HG03159 (cell line): ENCODE measurements at regions not wholly inside any gene's neighbourhood (a gene's known extent, or its start where the extent isn't known, plus 50 kb on each side); places are given as distances from the start of the nearest gene placed in this dataset.

Experiments
- ATAC-seq: cut with Tn5 transposase; IDR thresholded peaks from one replicate; pipeline ENCODE4 v1.9.1; 2021; ENCODE audit warnings: mild to moderate bottlenecking, moderate library complexity; ENCODE audit not compliant: unreplicated experiment

DNA sequence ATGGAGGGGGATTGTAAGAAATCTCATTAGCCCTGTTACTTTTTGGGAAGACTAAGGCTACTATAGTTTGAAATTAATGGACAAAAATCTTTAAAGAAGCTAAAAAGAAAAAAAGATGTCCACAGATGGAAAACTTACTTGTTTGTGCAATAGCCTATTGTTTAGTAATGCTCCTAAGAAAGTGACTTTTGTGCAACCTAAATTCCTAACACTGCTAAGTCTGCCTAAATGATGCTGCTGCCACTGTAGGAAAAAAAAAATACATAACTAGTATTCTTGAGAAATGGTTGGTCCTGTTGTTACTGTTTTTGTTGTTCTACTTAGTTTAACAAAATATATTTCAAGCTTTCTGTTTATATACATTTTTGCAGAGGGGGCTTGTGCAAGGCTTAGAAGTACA lies 108.2 kb upstream of the NR3C1 start:
- no peak for ATAC-seq

DNA sequence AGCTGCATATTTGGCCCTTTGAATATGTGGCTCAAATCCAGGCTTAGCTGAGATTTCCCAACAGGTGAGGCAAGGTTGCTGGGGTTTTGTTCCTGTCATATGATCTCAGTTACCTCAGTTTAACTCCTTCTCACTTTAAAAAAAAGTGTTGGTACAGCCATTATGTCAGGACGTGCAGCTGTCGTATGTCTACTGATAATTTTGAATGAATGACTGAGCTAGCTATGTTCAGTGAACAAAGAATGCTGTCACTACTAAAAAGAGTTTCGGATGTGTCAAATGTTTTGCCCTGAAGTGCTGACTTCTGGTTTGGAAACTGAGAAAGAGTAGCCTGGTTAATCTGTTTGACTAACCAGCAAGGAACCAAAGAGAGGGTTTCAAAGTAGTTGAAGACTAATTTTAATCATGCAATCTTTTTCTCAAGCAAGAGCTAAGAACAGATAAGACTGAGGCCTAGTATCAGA lies 106.3 kb upstream of the NR3C1 start:
- ATAC-seq = peak; percentile 87

DNA sequence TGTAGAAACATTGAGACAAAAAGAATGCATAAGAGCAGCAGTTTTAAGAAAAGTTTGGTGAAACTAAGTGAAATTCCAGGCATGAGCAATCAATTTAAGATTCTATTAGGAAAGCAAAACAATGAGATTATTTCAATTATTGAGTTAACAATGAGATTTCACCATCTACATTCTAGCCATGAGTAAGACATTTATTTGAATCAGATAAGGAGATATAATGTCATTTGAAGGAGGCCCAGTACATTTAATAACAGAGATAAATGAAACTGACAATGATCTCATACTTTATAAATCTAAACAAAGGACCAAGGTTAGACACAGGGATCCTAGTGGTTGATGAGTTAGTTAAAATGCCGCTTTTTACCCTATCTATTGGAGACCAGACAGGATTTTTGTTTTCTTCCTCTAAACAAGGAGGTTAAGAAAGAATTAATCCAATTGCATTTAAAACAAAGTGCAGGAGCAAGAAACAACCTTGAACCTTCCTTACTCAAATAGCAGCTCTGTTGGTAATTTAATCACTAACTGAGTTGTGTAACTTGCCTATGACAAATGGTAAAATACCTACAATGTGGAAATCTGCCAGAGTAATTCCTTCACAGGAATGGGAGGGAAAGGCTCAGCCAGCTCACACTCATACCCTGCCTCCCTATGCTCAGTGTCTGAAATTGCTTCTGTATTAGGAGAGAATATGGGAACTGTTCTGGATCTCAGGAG lies 103.5 kb upstream of the NR3C1 start:
- no peak for ATAC-seq

DNA sequence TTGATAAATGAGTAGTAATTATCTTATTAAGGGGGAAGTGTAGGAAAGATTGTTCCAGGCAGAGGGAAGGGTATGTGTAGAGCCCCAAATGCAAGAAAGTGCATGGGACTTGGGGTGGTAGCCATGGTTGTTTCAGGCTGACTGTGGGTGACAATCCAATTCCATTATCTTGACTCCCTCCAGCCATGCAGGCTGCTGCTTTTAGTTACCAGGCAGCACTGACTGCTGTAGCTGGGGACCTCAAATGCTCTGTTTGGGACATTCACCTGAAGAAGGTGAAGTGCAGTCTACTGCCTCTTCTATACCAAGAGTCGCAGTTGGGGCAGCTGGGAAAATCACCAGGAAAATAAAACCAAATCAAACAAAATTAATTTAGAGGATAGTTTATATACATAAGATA lies 102.4 kb upstream of the NR3C1 start:
- ATAC-seq = no peak

- ATAC-seq = no peak
Measured at GRCh38 chr5:143505354-143505753, 101.9 kb upstream of the NR3C1 start.

GRCh38 chr5:143501310-143502044 lies 98.0 kb upstream of the NR3C1 start:
- no peak for ATAC-seq

DNA sequence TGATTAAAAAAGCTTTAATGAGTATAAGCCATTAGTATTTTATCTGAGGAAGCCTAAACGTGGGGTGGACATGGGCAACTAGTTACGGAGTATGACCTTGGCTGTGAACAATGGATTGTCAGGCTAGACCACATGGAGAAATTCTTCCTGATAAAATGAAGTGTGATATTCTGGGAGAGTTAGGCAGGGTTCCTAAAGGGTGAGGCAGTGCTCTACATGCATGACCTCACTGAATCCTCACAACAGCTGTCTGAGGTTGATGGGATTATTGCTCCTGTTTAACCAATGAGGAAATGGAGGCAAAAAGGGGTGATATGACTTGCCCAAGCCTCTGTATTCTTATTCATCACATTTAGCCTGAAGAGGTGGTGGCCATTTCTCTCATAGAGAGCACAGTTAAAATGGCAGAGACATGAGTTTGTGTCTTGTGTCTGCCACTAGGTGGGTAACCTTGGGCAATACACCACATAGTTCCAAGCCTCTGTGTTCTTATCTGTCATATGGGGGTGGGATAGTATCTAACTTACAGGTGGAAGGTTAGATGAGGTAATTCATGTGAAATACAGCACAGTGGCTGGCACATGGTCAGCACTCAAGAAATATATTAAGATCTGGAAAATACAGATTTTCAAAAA lies 96.1 kb upstream of the NR3C1 start:
- no peak for ATAC-seq

DNA sequence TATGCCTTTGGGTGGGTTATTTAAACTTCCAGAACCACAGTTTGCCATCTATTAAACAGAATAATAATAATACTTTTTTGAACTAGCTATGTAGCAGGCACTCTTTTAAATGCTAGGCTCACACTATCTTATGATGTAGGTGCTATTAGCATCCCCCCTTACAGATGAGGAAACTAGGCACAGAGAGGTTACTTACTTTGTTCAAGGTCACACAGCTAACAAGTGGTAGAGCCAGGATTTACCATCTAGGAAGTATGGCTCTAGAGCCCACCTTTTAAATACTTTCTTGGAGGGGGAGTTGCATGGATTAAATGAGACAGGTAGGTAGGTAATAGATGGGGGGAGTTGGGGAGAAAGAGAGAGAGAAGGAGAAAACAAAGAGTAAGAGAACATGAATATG lies 95.3 kb upstream of the NR3C1 start:
- ATAC-seq = no peak

DNA sequence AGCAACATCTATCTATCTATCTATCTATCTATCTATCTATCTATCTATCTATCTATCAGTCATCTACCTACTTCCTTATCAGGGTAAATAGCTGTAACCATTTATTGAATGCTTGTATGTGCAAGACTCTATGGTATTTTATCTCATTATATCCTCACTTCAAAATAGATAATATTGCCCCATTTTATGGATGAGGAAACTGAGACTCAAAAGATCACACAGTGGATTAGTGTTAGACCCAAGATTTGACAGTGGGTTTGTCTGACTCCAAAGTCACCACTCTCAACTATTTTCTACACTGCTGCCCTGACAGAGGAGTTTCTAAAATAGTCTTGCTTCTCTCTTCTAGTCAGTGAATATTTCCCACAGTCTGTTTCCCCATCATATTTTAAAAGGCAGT lies 94.3 kb upstream of the NR3C1 start:
- no peak for ATAC-seq

GRCh38 chr5:143496943-143497342 lies 93.5 kb upstream of the NR3C1 start:
- no peak for ATAC-seq

- no peak for ATAC-seq
Measured at GRCh38 chr5:143495821-143496275, 92.4 kb upstream of the NR3C1 start.

- ATAC-seq = no peak
Measured at GRCh38 chr5:143495110-143495509, 91.6 kb upstream of the NR3C1 start.

- no peak for ATAC-seq
Measured at GRCh38 chr5:143494595-143494994, 91.1 kb upstream of the NR3C1 start.

- ATAC-seq = no peak
Measured at GRCh38 chr5:143494162-143494561, 90.7 kb upstream of the NR3C1 start.

GRCh38 chr5:143492783-143493182 lies 89.3 kb upstream of the NR3C1 start:
- ATAC-seq = no peak

DNA sequence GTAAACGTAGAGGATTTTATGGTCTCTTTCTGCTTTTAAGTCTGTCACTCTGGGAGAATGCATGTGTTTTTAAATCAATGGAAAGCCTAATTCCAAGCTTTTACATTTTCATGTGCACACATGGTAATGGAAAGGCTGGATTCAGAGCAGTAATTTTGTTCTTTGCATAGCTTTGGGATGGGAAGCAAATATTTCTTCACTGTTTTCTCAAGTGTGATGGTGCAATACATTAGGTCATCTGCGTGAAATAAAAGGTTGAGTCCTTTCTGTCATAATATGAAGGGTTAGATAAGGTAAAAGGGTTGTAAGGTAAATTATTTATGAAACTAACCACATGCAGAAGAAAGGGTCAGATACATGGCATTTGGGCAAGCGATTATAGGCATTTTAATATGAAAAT lies 88.2 kb upstream of the NR3C1 start:
- ATAC-seq = no peak

DNA sequence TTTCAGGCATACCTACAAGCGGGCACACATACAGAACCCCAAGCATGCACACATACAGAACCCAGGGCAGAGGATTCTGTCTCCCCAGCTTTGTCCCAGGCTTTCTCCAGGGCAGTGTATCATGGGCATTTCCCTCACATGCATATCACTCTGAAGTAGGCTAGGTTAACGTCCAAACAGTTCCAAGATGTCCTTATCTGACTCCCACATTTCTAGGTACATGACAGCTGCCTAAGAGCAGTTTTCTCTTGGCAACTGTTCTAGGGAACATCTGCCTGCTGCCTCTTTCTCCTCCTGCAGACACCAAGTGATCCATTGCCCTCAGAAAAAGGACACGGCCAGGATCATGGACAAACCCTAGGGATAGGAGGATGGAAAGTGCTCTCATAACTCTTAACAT lies 84.9 kb upstream of the NR3C1 start:
- ATAC-seq = no peak

DNA sequence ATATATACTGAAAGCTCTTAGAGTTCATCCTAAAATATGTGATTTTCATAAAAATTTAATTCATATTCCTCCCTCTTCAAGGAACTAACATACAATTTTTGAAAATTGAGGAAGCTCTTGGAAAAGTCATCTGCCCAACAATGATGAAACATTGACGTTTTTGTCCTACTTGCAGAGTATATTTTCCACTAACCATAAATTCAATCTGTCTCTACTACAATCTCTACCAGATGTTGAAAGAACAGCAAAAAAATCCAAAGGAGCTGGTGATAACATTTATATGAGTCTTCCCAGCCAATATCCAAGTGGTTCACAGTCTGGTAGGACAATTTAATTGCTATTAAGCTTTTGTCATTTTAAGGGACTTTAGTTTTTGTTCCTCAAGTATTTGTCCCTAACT lies 81.1 kb upstream of the NR3C1 start:
- ATAC-seq = no peak

DNA sequence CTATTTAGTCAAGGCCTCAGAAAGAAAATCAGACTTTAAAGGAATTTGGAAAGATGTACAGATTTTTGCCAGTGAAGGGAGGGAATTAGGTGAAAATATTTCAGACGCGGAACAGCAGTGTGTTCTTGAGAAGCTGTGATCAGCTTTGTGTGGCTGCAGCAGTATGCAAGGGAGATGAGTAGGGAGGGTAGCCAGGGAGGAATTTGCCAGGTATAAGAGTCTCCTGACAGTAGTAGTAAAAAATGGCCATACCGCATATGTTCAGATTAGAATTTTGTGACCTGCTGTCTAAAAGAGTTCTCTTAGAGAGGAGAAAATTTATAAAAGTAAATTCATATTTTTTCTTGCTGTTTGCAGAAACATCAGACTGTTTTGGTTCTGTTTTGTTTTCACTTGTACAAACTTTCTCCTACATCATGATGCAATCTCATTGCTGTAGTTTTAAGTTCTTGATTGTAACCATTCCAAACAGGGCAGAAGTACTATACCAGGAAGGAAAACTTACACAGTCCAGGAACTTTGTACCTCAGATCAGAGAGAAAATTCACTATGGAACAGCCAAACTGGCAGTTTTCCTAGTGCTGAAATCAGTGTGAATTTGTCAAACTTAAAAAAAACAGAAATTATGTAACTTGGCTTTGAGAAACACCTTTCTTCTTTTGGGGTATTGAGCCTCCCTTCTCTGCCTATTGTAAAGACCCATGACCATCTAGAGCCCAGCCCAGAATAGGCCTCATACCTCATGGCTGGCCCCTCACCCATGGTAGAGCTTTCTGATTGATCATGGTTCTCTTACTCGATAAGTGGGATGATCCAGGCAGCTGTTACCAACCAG lies 78.4 kb upstream of the NR3C1 start:
- ATAC-seq = no peak

DNA sequence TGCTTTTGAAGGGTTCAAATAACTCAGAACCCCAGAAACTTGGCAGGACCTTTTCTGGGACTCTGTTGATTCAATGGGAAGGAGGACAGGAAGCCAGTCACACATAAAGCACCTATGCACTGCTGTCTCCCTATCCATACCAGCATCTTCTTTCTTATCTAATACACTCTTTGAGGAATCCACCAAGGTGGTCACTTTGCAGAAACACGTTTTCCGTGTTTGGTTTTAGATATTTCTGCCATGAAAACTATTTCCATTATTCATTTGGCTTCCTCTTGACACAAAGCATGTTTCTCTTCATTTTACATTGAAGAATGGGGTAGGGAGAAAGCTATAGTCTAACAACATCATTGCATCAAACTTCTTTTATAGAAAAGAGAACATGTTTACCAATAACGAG lies 76.5 kb upstream of the NR3C1 start:
- no peak for ATAC-seq

- no peak for ATAC-seq
Measured at GRCh38 chr5:143479394-143479793, 75.9 kb upstream of the NR3C1 start.
